H9 (cell line): ENCODE measurements at regions not wholly inside any gene's neighbourhood (a gene's known extent, or its start where the extent isn't known, plus 50 kb on each side); places are given as distances from the start of the nearest gene placed in this dataset.

Source experiments
- DNase-seq: peaks from one replicate; pipeline ENCODE4 v3.0.0-alpha.2; 2017
- H2AFZ ChIP-seq: one replicate; pipeline ENCODE4 v1.6.1; 2013; ENCODE audit warnings: mild to moderate bottlenecking, low read length, control low read depth, moderate library complexity
- H2AK5ac ChIP-seq: 2 replicates; pipeline ENCODE4 v1.6.1; 2013; ENCODE audit warnings: low read length, control low read depth, mixed read lengths; ENCODE audit not compliant: insufficient read length
- H2BK120ac ChIP-seq: one replicate; pipeline ENCODE4 v1.6.1; 2013; ENCODE audit warnings: low read depth, mild to moderate bottlenecking, low read length, control low read depth, inconsistent platforms; ENCODE audit not compliant: poor library complexity, severe bottlenecking
- H2BK12ac ChIP-seq: 2 replicates; pipeline ENCODE4 v1.6.1; 2013; ENCODE audit warnings: low read length, control low read depth, mixed read lengths, low read depth; ENCODE audit not compliant: insufficient read length
- H2BK15ac ChIP-seq: 2 replicates; pipeline ENCODE4 v1.6.1; 2013; ENCODE audit warnings: low read depth, low read length, control low read depth
- H2BK20ac ChIP-seq: one replicate; pipeline ENCODE4 v1.6.1; 2013; ENCODE audit warnings: low read depth, mild to moderate bottlenecking, low read length, control low read depth, inconsistent platforms; ENCODE audit not compliant: poor library complexity, severe bottlenecking
- H2BK5ac ChIP-seq: 2 replicates; pipeline ENCODE4 v1.6.1; 2013; ENCODE audit warnings: low read length, control low read depth, mixed read lengths; ENCODE audit not compliant: insufficient read length
- H3K14ac ChIP-seq: 2 replicates; pipeline ENCODE4 v1.6.1; 2013; ENCODE audit warnings: low read length, control low read depth; ENCODE audit not compliant: insufficient read depth
- H3K18ac ChIP-seq: 2 replicates; pipeline ENCODE4 v1.6.1; 2013; ENCODE audit warnings: low read depth, mild to moderate bottlenecking, mixed read lengths, low read length, control low read depth; ENCODE audit not compliant: insufficient read length
- H3K23ac ChIP-seq: 2 replicates; pipeline ENCODE4 v1.6.1; 2013; ENCODE audit warnings: low read length, control low read depth, mixed read lengths, low read depth; ENCODE audit not compliant: insufficient read length
- H3K23me2 ChIP-seq: 2 replicates; pipeline ENCODE4 v1.6.1; 2013; ENCODE audit warnings: low read depth, mild to moderate bottlenecking, mixed read lengths, low read length, control low read depth; ENCODE audit not compliant: insufficient read length, poor library complexity, severe bottlenecking
- H3K27ac ChIP-seq: 2 replicates; pipeline ENCODE4 v1.5.1; 2013; ENCODE audit warnings: low read length, control low read depth, mixed read lengths, low read depth; ENCODE audit not compliant: insufficient read length
- H3K27me3 ChIP-seq: 2 replicates; pipeline ENCODE4 v1.6.1; 2013; ENCODE audit warnings: low read length, control low read depth, inconsistent platforms; ENCODE audit not compliant: insufficient read depth
- H3K4ac ChIP-seq: 2 replicates; pipeline ENCODE4 v1.6.1; 2013; ENCODE audit warnings: low read depth, mild to moderate bottlenecking, control low read depth, inconsistent platforms, low read length, moderate library complexity
- H3K4me1 ChIP-seq: 2 replicates; pipeline ENCODE4 v1.6.1; 2013; ENCODE audit warnings: low read length, control low read depth, inconsistent platforms; ENCODE audit not compliant: insufficient read depth
- H3K4me2 ChIP-seq: 2 replicates; pipeline ENCODE4 v1.6.1; 2013; ENCODE audit warnings: low read length, control low read depth, mixed read lengths; ENCODE audit not compliant: insufficient read length, insufficient read depth
- H3K56ac ChIP-seq: 2 replicates; pipeline ENCODE4 v1.6.1; 2013; ENCODE audit warnings: low read depth, mild to moderate bottlenecking, mixed read lengths, low read length, control low read depth; ENCODE audit not compliant: insufficient read length
- H3K79me1 ChIP-seq: 2 replicates; pipeline ENCODE4 v1.6.1; 2013; ENCODE audit warnings: low read depth, mild to moderate bottlenecking, moderate library complexity, low read length, control low read depth, inconsistent platforms; ENCODE audit not compliant: insufficient read depth, poor library complexity, severe bottlenecking
- H3K79me2 ChIP-seq: 2 replicates; pipeline ENCODE4 v1.6.1; 2013; ENCODE audit warnings: low read length, control low read depth, inconsistent platforms; ENCODE audit not compliant: insufficient read depth
- H3K9ac ChIP-seq: 2 replicates; pipeline ENCODE4 v1.6.1; 2013; ENCODE audit warnings: low read length, control low read depth, mixed read lengths; ENCODE audit not compliant: insufficient read length; ENCODE audit errors: extremely low read depth
- H3K9me3 ChIP-seq: one replicate; pipeline ENCODE4 v1.6.1; 2013; ENCODE audit warnings: low read depth, low read length, inconsistent platforms; ENCODE audit not compliant: control insufficient read depth
- H3T11ph ChIP-seq: one replicate; pipeline ENCODE4 v1.6.1; 2013; ENCODE audit warnings: mild to moderate bottlenecking, low read length, control low read depth, inconsistent platforms
- H4K20me1 ChIP-seq: one replicate; pipeline ENCODE4 v1.6.1; 2013; ENCODE audit not compliant: control insufficient read depth, insufficient read length, insufficient read depth
- H4K5ac ChIP-seq: 2 replicates; pipeline ENCODE4 v1.6.1; 2013; ENCODE audit warnings: low read depth, mild to moderate bottlenecking, mixed read lengths, low read length, control low read depth; ENCODE audit not compliant: insufficient read length
- H4K8ac ChIP-seq: replicated peaks from 2 replicates; pipeline ENCODE4 v1.6.1; 2013; ENCODE audit warnings: low read length, control low read depth, mixed read lengths, low read depth; ENCODE audit not compliant: insufficient read length
- H4K91ac ChIP-seq: 2 replicates; pipeline ENCODE4 v1.6.1; 2013; ENCODE audit warnings: low read depth, mild to moderate bottlenecking, moderate library complexity, mixed read lengths, low read length, control low read depth; ENCODE audit not compliant: insufficient read length
- H3K27ac Mint-ChIP-seq, 3 experiments: 2 replicates in 2 of 3; 3 replicates in 1 of 3; pipeline ENCODE4 v1.8.0; 2020 to 2021; ENCODE audit warnings: mixed read lengths in 3 of 3, mild to moderate bottlenecking in 1 of 3, moderate library complexity in 1 of 3
- H3K27me3 Mint-ChIP-seq: 2 replicates; pipeline ENCODE4 v1.8.0; 2021; ENCODE audit warnings: low read depth, mild to moderate bottlenecking, moderate library complexity, mixed read lengths
- H3K36me3 Mint-ChIP-seq, 3 experiments: 2 replicates in 2 of 3; 3 replicates in 1 of 3; pipeline ENCODE4 v1.8.0; 2020 to 2021; ENCODE audit warnings: low read depth in 3 of 3, mixed read lengths in 3 of 3; ENCODE audit not compliant: insufficient read depth in 1 of 3
- H3K4me1 Mint-ChIP-seq, 2 experiments: 2 replicates each; pipeline ENCODE4 v1.8.0; 2020; ENCODE audit warnings: mixed read lengths in 2 of 2
- H3K4me3 Mint-ChIP-seq, 2 experiments: 2 replicates in 1 of 2; 3 replicates in 1 of 2; pipeline ENCODE4 v1.8.0; 2020 to 2021; ENCODE audit warnings: mild to moderate bottlenecking in 2 of 2, mixed read lengths in 2 of 2, moderate library complexity in 1 of 2
- H3K9me3 Mint-ChIP-seq, 2 experiments: 2 replicates in 1 of 2; 3 replicates in 1 of 2; pipeline ENCODE4 v1.8.0; 2020; ENCODE audit warnings: mild to moderate bottlenecking in 2 of 2, mixed read lengths in 2 of 2, moderate library complexity in 1 of 2
- CTCF ChIP-seq: fragments of 200-600 bp; sonication (generic); conservative IDR thresholded peaks from 3 replicates; pipeline ENCODE4 v1.8.0; 2021; ENCODE audit warnings: antibody characterized with exemption, mild to moderate bottlenecking
- WGBS: extraction: QIAGEN DNeasy Blood & Tissue Kit; methylation state at CpG from one replicate; pipeline ENCODE4 v1.1.7; 2013; ENCODE audit warnings: missing lambda C conversion rate, low lambda C conversion rate, mixed read lengths; ENCODE audit not compliant: insufficient read length; ENCODE audit errors: extremely low coverage; 5-methylcytosine and 5-hydroxymethylcytosine counted together

- Histone ChIP-seq H2AFZ (no peak overlapping the region), H3K14ac (no peak overlapping the region), H2BK20ac (no peak overlapping the region), H4K91ac (no peak overlapping the region), H3K27me3 (no peaks in the 10 kb centered on the region), H3K4me2 (no peak overlapping the region), H3K56ac (no peak overlapping the region), H2BK120ac (no peak overlapping the region), H3K27ac (no peak overlapping the region), H3K18ac (no peak overlapping the region), H2BK12ac (no peak overlapping the region), H3T11ph (no peak overlapping the region), H3K9me3 (peaks cover 83% of the 10 kb centered on the region), H3K23ac (no peak overlapping the region), H2BK15ac (no peak overlapping the region), H2AK5ac (no peak overlapping the region), H3K79me2 (no peaks in the 10 kb centered on the region), H3K4me1 (no peaks in the 10 kb centered on the region), H3K4ac (no peak overlapping the region), H4K8ac (no peak overlapping the region), H3K23me2 (no peaks in the 10 kb centered on the region), H4K5ac (no peak overlapping the region), H3K9ac (no peak overlapping the region), H4K20me1 (no peaks in the 10 kb centered on the region), H2BK5ac (no peak overlapping the region), H3K79me1 (no peaks in the 10 kb centered on the region)
- H3K36me3 Mint-ChIP-seq, result peaks cover 8 to 38% (median 23%) of the 10 kb centered on the region in 3 experiments; a peak in 6 of 7 replicates
- no CpG with 5 or more reads among the region's 6 CpGs for WGBS
- no peak for DNase-seq
- H3K9me3 Mint-ChIP-seq, result peaks cover 92 to 93% of the 10 kb centered on the region in 2 experiments
- no peak overlapping the region for H3K27ac Mint-ChIP-seq
- H3K4me1 Mint-ChIP-seq, result no peaks in the 10 kb centered on the region
- no peaks in the 10 kb centered on the region; the same call in 1 of the 2 replicates for H3K27me3 Mint-ChIP-seq
- no peak for TF ChIP-seq CTCF
- H3K4me3 Mint-ChIP-seq, result no peak overlapping the region
These were observed 59.4 kb upstream of the PEG3 start for GRCh38 chr19:56899943-56900342.
